GM06990 (cell line): ENCODE measurements at regions not wholly inside any gene's neighbourhood (a gene's known extent, or its start where the extent isn't known, plus 50 kb on each side); places are given as distances from the start of the nearest gene placed in this dataset.

Source experiments
- DNase-seq: peaks from one replicate; pipeline ENCODE4 v3.0.0-alpha.2; 2011; ENCODE audit not compliant: insufficient read length; ENCODE audit errors: extremely low read depth
- H3K27me3 ChIP-seq: replicated peaks from 2 replicates; pipeline ENCODE4 v1.6.0; 2011; ENCODE audit warnings: low read length; ENCODE audit not compliant: control insufficient read depth, insufficient read depth
- H3K36me3 ChIP-seq: 2 replicates; pipeline ENCODE4 v1.5.1; 2011; ENCODE audit warnings: low read length; ENCODE audit not compliant: control insufficient read depth, insufficient read depth
- H3K4me3 ChIP-seq: replicated peaks from 2 replicates; pipeline ENCODE4 v1.5.1; 2011; ENCODE audit warnings: low read depth, mild to moderate bottlenecking, control low read depth, low read length
- CTCF ChIP-seq: IDR thresholded peaks from 2 replicates; pipeline ENCODE4 v1.5.1; 2011; ENCODE audit warnings: low read length, control low read depth, mild to moderate bottlenecking, inconsistent platforms; ENCODE audit not compliant: insufficient read depth, poor library complexity, severe bottlenecking

GRCh38 chr10:33800986-33801385 lies 466.5 kb upstream of the NRP1 start:
- H3K36me3 ChIP-seq = no peaks in the 10 kb centered on the region
- no peak for DNase-seq
- no peak overlapping the region for H3K4me3 ChIP-seq
- no peak for TF ChIP-seq CTCF
- no peaks in the 10 kb centered on the region for H3K27me3 ChIP-seq

- no peaks in the 10 kb centered on the region for H3K27me3 ChIP-seq
- no peaks in the 10 kb centered on the region for H3K36me3 ChIP-seq
- no peak overlapping the region for H3K4me3 ChIP-seq
- no peak for TF ChIP-seq CTCF
- DNase-seq = no peak
These were observed 466.1 kb upstream of the NRP1 start for GRCh38 chr10:33800545-33800944.

GRCh38 chr10:33799944-33800323 lies 465.5 kb upstream of the NRP1 start:
- DNase-seq = no peak
- Histone ChIP-seq H3K4me3 (no peak overlapping the region), H3K36me3 (no peaks in the 10 kb centered on the region), H3K27me3 (no peaks in the 10 kb centered on the region)
- no peak for TF ChIP-seq CTCF

- Histone ChIP-seq H3K4me3 (no peak overlapping the region), H3K36me3 (no peaks in the 10 kb centered on the region), H3K27me3 (no peaks in the 10 kb centered on the region)
- no peak for DNase-seq
- TF ChIP-seq CTCF = no peak
These were observed 464.9 kb upstream of the NRP1 start for GRCh38 chr10:33799281-33799943.

GRCh38 chr10:33798754-33799153 lies 464.3 kb upstream of the NRP1 start:
- DNase-seq = no peak
- Histone ChIP-seq H3K36me3 (no peaks in the 10 kb centered on the region), H3K27me3 (no peaks in the 10 kb centered on the region), H3K4me3 (no peak overlapping the region)
- no peak for TF ChIP-seq CTCF

GRCh38 chr10:33796680-33797079 lies 462.2 kb upstream of the NRP1 start:
- DNase-seq = no peak
- no peaks in the 10 kb centered on the region for H3K27me3 ChIP-seq
- H3K4me3 ChIP-seq = no peak overlapping the region
- no peak for TF ChIP-seq CTCF
- H3K36me3 ChIP-seq = no peaks in the 10 kb centered on the region
